ENCODE measurements at regions not wholly inside any gene's neighbourhood (a gene's known extent, or its start where the extent isn't known, plus 50 kb on each side); places are given as distances from the start of the nearest gene placed in this dataset.

- no peaks in the 10 kb centered on the region for H3K4me1 ChIP-seq
- peaks cover 0 to 8% of the 10 kb centered on the region in 2 donors for H3K27me3 ChIP-seq
- no peak for DNase-seq
- H3K27ac ChIP-seq = no peak overlapping the region
- H3K9me3 ChIP-seq = no peaks in the 10 kb centered on the region
- WGBS (ENCODE audit: insufficient coverage, low coverage, low lambda C conversion rate, missing lambda C conversion rate) = 42% methylated on average over 2 of the region's 3 CpGs
- no peaks in the 10 kb centered on the region for H3K36me3 ChIP-seq
- TF ChIP-seq POLR2A (IDR thresholded peaks at IDR 0.05) = no peak
- TF ChIP-seq CTCF (IDR thresholded peaks at IDR 0.05) = no peak
- no peak for ATAC-seq
- intact Hi-C loops (cut with DNase I) = no loop called here
- H3K4me3 ChIP-seq = no peak overlapping the region
Measured at GRCh38 chrX:106300656-106301055, 132.6 kb downstream of the PWWP3B start.

DNA sequence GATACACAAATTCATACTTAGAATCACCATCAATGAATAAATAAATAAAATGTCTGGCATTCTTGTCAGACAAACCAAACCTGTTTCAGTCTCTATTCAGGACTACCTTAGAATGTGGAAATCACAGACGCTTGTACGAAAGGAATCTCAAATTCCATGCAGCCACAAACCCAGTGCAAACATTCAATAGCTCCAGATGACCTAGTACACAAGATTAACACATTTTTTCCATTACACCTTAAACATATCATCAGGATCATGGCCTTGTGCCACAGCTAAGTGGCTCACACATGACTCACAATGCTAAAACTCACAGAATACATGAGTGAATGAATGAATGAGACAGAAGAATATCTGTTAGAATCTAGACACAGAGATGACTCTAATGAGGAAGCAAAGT lies 134.2 kb downstream of the PWWP3B start:
- TF ChIP-seq CTCF (IDR thresholded peaks at IDR 0.05) = no peak
- TF ChIP-seq POLR2A (IDR thresholded peaks at IDR 0.05) = no peak
- Histone ChIP-seq H3K4me3 (no peak overlapping the region), H3K9me3 (no peaks in the 10 kb centered on the region), H3K27me3 (peaks cover 0 to 8% of the 10 kb centered on the region in 2 donors), H3K36me3 (no peaks in the 10 kb centered on the region), H3K27ac (no peak overlapping the region), H3K4me1 (no peaks in the 10 kb centered on the region)
- intact Hi-C loops (cut with DNase I) = no loop called here
- ATAC-seq (no peak), DNase-seq (no peak)
- WGBS (ENCODE audit: insufficient coverage, low coverage, low lambda C conversion rate, missing lambda C conversion rate) = 48% methylated on average over 2 of the region's 2 CpGs

DNA sequence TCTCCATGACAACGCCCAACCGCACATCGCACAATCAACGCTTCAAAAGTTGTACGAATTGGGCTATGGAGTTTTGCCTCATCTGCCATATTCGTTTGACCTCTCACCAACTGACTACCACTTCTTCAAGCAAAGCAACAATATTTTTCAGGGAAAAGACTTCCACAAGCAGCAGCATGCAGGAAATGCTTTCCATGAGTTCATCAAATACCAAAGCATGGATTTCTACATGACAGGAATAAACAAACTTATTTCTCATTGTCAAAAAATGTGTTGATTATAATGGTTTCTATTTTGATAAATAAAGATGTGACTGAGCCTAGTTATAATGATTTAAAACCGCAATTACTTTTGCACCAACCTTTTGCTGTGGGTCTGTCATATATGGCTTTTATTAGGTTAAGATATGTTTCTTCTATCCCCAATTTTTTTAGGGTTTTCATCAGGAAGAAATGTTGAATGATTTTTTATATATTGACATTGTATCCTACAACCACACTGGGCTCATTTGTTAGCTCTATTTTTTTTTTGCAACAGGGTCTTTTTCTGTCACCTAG lies 138.4 kb downstream of the PWWP3B start:
- TF ChIP-seq CTCF (IDR thresholded peaks at IDR 0.05) = no peak
- TF ChIP-seq POLR2A (IDR thresholded peaks at IDR 0.05) = no peak
- no peak for ATAC-seq
- peaks cover 0 to 8% of the 10 kb centered on the region in 2 donors for H3K27me3 ChIP-seq
- no peaks in the 10 kb centered on the region for H3K9me3 ChIP-seq
- no peaks in the 10 kb centered on the region for H3K36me3 ChIP-seq
- no peak for DNase-seq
- H3K4me3 ChIP-seq = no peak overlapping the region
- H3K27ac ChIP-seq = no peak overlapping the region
- no peaks in the 10 kb centered on the region for H3K4me1 ChIP-seq
- intact Hi-C loops (cut with DNase I) = no loop called here
- WGBS (ENCODE audit: insufficient coverage, low coverage, low lambda C conversion rate, missing lambda C conversion rate) = 73% methylated on average over 4 of the region's 7 CpGs

DNA sequence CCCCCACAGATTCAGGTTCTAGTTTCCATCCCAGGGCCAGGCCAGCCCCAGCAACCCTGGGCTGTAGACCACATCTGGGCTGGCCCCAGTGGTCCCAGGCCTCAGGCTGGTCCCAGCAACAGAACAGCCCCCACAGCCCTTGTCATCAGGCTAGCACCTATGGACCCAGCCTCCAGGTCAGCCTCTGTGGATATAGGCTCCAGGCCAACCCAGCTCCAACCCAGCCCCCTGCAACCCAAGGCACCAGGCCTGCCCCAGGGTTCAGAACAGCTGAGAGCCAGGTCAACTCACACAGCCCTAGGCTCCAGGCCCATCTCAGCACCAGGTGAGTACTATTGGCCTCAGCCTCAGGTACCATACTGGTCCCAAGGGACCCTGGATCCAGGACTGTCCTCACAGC lies 155.3 kb downstream of the PWWP3B start:
- intact Hi-C loops (cut with DNase I) = no loop called here
- Histone ChIP-seq H3K9me3 (no peaks in the 10 kb centered on the region), H3K4me1 (no peaks in the 10 kb centered on the region), H3K27me3 (no peaks in the 10 kb centered on the region), H3K27ac (no peak overlapping the region), H3K4me3 (no peak overlapping the region), H3K36me3 (no peaks in the 10 kb centered on the region)
- DNase-seq (peak in 1 of 3 donors; percentile 34), ATAC-seq (peak in 1 of 4 donors; percentile 38)
- no peak for TF ChIP-seq POLR2A (IDR thresholded peaks at IDR 0.05)
- no peak for TF ChIP-seq CTCF (IDR thresholded peaks at IDR 0.05)

GRCh38 chrX:106331606-106332005 lies 163.5 kb downstream of the PWWP3B start:
- ATAC-seq = no peak
- Histone ChIP-seq H3K27ac (no peak overlapping the region), H3K36me3 (no peaks in the 10 kb centered on the region), H3K4me3 (no peak overlapping the region), H3K9me3 (no peaks in the 10 kb centered on the region), H3K27me3 (no peaks in the 10 kb centered on the region), H3K4me1 (no peaks in the 10 kb centered on the region)
- no peak for DNase-seq
- 41% methylated on average over 3 of the region's 3 CpGs for WGBS (ENCODE audit: insufficient coverage, low coverage, low lambda C conversion rate, missing lambda C conversion rate)
- intact Hi-C loops (cut with DNase I) = no loop called here
- no peak for TF ChIP-seq CTCF (IDR thresholded peaks at IDR 0.05)
- TF ChIP-seq POLR2A (IDR thresholded peaks at IDR 0.05) = no peak
